Nephron (organoid): ENCODE measurements at regions not wholly inside any gene's neighbourhood (a gene's known extent, or its start where the extent isn't known, plus 50 kb on each side); places are given as distances from the start of the nearest gene placed in this dataset.
A peak's percentile ranks its signal among the peaks of the same experiment; 100 is the strongest.

Experiments
- H3K27ac Mint-ChIP-seq, 3 experiments: 2 replicates each; pipeline ENCODE4 v1.8.0; 2020; ENCODE audit warnings: mixed read lengths in 3 of 3, mild to moderate bottlenecking in 2 of 3, moderate library complexity in 1 of 3
- H3K27me3 Mint-ChIP-seq: 2 replicates; pipeline ENCODE4 v1.8.0; 2021; ENCODE audit warnings: low read depth, mild to moderate bottlenecking, moderate library complexity, mixed read lengths
- H3K36me3 Mint-ChIP-seq: 2 replicates; pipeline ENCODE4 v1.8.0; 2020; ENCODE audit warnings: low read depth, mixed read lengths
- H3K4me1 Mint-ChIP-seq: 2 replicates; pipeline ENCODE4 v1.8.0; 2020; ENCODE audit warnings: mixed read lengths
- H3K4me3 Mint-ChIP-seq, 3 experiments: 2 replicates each; pipeline ENCODE4 v1.8.0; 2020; ENCODE audit warnings: mild to moderate bottlenecking in 3 of 3, mixed read lengths in 3 of 3, moderate library complexity in 2 of 3
- H3K9me3 Mint-ChIP-seq: 2 replicates; pipeline ENCODE4 v1.8.0; 2020; ENCODE audit warnings: mixed read lengths
- CTCF ChIP-seq, 3 experiments: fragments of 200-600 bp; sonication (generic); IDR thresholded peaks; one replicate each; pipeline ENCODE4 v1.5.0; 2021; ENCODE audit warnings: antibody characterized with exemption in 3 of 3; ENCODE audit not compliant: unreplicated experiment in 3 of 3

GRCh38 chrX:30060718-30061117 lies 154.6 kb upstream of the MAGEB2 start:
- peak; percentile 49 to 54 (median 52) for TF ChIP-seq CTCF (IDR thresholded peaks at IDR 0.05; ENCODE audit: unreplicated experiment in 3 of 3)
- Mint-ChIP-seq H3K27ac (no peak overlapping the region), H3K4me3 (no peak overlapping the region), H3K9me3 (peaks cover 17% of the 10 kb centered on the region), H3K36me3 (no peaks in the 10 kb centered on the region), H3K27me3 (no peaks in the 10 kb centered on the region), H3K4me1 (no peaks in the 10 kb centered on the region)

- Mint-ChIP-seq H3K4me3 (no peak overlapping the region), H3K27me3 (no peaks in the 10 kb centered on the region), H3K27ac (no peak overlapping the region), H3K36me3 (peaks cover 3% of the 10 kb centered on the region), H3K9me3 (peaks cover 27% of the 10 kb centered on the region), H3K4me1 (no peaks in the 10 kb centered on the region)
- no peak for TF ChIP-seq CTCF (IDR thresholded peaks at IDR 0.05; ENCODE audit: unreplicated experiment in 3 of 3)
Observed at GRCh38 chrX:30065226-30065625, 150.1 kb upstream of the MAGEB2 start.

DNA sequence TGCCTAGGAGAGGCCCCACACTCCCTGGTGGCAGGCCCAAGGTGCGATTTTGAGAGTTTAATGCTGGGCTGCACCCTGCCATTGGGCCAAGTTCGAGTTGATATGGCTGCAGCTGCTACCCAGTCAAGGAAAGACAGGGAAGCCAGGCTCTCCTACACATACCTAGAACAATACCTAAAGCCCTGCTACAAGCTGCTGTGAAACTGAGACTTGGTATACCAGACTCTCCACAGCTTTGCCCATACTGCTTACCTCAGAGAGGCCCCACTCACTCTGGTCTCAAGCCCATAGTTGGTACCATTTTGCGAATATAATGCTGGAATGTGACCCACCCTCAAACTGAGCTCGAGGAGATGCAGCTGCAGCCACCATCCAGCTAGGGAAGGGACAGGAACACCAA lies 147.7 kb upstream of the MAGEB2 start:
- no peak for TF ChIP-seq CTCF (IDR thresholded peaks at IDR 0.05; ENCODE audit: unreplicated experiment in 3 of 3)
- Mint-ChIP-seq H3K4me3 (no peak overlapping the region), H3K36me3 (peaks cover 3% of the 10 kb centered on the region), H3K27me3 (no peaks in the 10 kb centered on the region), H3K4me1 (no peaks in the 10 kb centered on the region), H3K9me3 (peaks cover 28% of the 10 kb centered on the region), H3K27ac (no peak overlapping the region)

- peaks cover 16% of the 10 kb centered on the region for H3K9me3 Mint-ChIP-seq
- no peak overlapping the region for H3K27ac Mint-ChIP-seq
- TF ChIP-seq CTCF (IDR thresholded peaks at IDR 0.05; ENCODE audit: unreplicated experiment in 3 of 3), result no peak
- H3K27me3 Mint-ChIP-seq, result peaks cover 6% of the 10 kb centered on the region
- H3K4me1 Mint-ChIP-seq, result no peaks in the 10 kb centered on the region
- no peaks in the 10 kb centered on the region for H3K36me3 Mint-ChIP-seq
- no peak overlapping the region for H3K4me3 Mint-ChIP-seq
Observed at GRCh38 chrX:30085571-30085970, 129.8 kb upstream of the MAGEB2 start.

- no peak overlapping the region for H3K4me3 Mint-ChIP-seq
- no peak overlapping the region for H3K27ac Mint-ChIP-seq
Observed at GRCh38 chrX:30111431-30111830, 103.9 kb upstream of the MAGEB2 start.

More at GRCh38 chrX:30111431-30111830, 103.9 kb upstream of the MAGEB2 start:
- H3K36me3 Mint-ChIP-seq, result no peaks in the 10 kb centered on the region
- no peaks in the 10 kb centered on the region for H3K9me3 Mint-ChIP-seq
- H3K27me3 Mint-ChIP-seq, result no peaks in the 10 kb centered on the region
- no peak for TF ChIP-seq CTCF (IDR thresholded peaks at IDR 0.05; ENCODE audit: unreplicated experiment in 3 of 3)
- H3K4me1 Mint-ChIP-seq, result no peaks in the 10 kb centered on the region
